Dermis microvascular lymphatic vessel endothelial cell (primary cell): ENCODE measurements at regions not wholly inside any gene's neighbourhood (a gene's known extent, or its start where the extent isn't known, plus 50 kb on each side); places are given as distances from the start of the nearest gene placed in this dataset.

Experiments
- DNase-seq, 2 donors: peaks; one replicate each; pipeline versions ENCODE4 v3.0.0 to v3.0.0-alpha.2; 2010; ENCODE audit warnings: low read depth in 2 of 2

DNA sequence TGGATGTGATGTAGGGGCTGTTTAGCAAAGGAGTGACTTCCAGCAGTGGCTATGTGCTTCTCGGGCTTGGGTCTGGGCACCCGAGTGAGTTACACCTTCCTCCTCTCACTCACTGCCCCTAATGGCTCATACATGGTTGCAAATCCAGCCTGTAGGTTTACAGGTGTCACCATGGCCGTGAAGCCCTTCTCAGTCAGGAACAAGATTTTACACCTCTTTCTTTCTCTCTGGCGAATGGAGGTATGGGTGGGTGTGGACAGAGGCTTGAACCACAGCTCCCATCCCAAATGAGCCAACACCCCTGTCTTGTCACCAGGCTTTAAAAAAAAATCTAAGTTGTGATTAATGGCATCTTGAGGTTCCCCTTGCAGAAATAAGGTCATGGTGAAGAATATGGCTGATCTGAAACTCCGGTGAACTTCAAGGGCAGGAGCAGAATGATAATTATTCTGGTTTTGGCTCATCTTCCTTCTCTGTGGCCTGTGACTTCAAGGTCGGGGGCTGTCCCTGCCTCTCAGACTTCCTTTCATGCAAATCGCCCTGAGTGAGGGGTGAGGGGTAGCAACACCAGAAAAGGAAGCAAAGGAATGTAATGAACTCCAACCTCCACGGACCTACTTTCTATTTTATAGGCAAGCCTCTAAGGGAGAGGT is 331.2 kb downstream of the MAF start:
- no peak for DNase-seq

DNA sequence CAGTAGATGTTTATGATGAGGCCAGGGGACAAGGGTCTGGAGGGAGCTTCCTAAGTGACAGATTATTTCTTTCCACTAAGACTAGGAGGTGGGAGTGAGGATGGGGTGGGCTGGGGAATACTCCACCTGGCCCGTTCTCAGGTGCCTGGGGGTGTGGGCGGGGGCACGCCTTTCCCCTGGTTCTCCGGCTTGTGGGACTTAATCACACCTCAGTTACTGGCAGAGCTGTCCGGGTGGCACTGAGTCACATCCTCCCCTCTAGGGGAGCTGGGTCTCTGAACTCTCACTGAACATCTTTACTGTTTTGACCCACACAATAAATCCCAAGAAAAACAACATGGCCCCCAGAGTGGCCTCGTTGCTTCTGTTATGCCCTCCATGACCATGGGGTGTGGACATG is 332.8 kb downstream of the MAF start:
- no peak for DNase-seq

DNA sequence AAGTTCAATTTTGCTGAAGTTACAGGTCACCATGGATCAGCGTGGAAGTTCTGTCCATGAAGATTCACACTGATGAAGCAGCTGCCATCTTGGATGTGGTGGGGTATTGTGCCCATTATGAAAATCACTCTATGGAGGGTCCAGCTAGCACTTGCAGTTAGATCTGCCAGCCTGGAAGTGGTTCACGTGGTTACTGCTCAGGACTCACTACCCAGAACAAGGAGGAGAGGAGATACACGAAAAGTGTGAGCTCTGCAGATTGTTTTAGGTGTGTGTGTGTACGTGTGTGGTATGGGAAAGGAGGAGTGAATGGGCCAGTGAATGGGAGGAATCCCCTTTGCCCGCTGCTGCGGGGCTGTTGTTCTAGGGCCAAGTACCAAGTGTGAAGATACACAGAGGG is 333.4 kb downstream of the MAF start:
- DNase-seq = no peak

- DNase-seq = no peak
These were observed 334.8 kb downstream of the MAF start for GRCh38 chr16:79265701-79266100.

DNA sequence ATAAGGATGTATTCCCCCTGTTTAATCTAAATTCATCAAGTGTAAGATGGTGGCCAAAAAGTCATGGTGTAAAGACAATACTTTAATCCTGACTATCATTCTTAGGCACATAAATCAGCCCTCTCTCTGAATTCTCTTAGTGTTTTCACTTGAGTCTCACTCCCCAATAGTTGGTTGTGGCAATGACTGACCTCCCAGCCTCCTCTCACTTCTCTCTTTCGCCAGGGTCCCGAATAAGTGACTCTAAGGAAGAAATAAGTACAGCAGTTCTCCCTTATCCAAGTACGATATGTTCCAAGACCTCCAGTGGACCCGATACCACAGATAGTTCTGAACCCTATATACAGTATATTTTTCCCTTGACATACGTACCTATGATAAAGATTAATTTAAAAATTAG is 335.3 kb downstream of the MAF start:
- DNase-seq = no peak

DNA sequence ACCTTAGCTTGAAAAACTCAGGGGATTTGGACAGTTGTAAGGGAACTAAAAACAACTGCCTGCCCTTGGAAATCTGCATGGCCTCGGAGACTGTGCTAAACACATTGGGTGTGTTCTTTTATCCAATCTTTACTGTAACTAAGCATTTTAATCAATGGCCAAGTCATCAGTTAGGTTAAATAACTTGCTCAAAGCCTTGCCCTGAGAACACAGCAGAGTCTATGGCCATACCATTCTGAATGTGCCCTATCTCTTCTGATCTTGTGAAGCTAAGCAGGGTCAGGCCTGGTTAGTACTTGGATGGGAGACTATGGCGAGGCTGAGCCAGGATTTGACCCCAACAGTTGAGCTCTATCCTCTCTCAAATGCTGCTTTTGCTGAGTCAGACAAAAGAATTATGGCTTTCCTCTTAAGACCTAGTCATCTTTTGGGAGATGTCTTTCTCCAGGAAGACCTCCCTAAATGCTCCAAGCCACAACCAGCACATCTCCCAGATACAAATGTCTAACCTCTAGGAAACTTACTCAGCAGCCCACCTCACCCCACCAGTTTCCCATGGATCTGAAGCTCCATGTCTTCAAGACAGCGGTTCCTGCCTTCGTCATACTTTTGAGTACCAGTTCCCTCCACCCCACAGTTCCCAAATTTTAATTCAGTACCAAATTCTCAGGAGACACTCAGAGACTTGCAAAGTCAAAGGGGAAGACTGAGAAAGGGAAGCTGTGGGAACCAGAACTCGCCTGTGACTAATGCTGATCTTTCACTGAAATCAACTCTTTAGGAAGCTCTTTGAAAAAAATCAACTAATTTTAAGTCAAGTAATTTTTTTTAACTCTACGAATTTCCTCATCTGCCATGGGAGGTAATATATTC is 336.1 kb downstream of the MAF start:
- DNase-seq = no peak

GRCh38 chr16:79263425-79263824 is 337.1 kb downstream of the MAF start:
- DNase-seq = no peak
